HG03439 (cell line): ENCODE measurements at regions not wholly inside any gene's neighbourhood (a gene's known extent, or its start where the extent isn't known, plus 50 kb on each side); places are given as distances from the start of the nearest gene placed in this dataset.

ENCODE experiments used
- ATAC-seq: cut with Tn5 transposase; IDR thresholded peaks from one replicate; pipeline ENCODE4 v1.9.1; 2021; ENCODE audit warnings: mild to moderate bottlenecking, moderate library complexity; ENCODE audit not compliant: unreplicated experiment

- no peak for ATAC-seq
These were observed 255.5 kb upstream of the PITX2 start for GRCh38 chr4:110878413-110878812.

GRCh38 chr4:110878956-110879355, 256.1 kb upstream of the PITX2 start:
- no peak for ATAC-seq

- ATAC-seq, result no peak
These were observed 263.4 kb upstream of the PITX2 start for GRCh38 chr4:110886270-110886669.

GRCh38 chr4:110886856-110887255, 264.0 kb upstream of the PITX2 start:
- ATAC-seq, result no peak

- ATAC-seq, result no peak
These were observed 274.9 kb upstream of the PITX2 start for GRCh38 chr4:110897784-110898183.

GRCh38 chr4:110898290-110898689, 275.4 kb upstream of the PITX2 start:
- peak; percentile 87 for ATAC-seq

- ATAC-seq, result no peak
These were observed 277.4 kb upstream of the PITX2 start for GRCh38 chr4:110900213-110900769.

GRCh38 chr4:110902500-110902899, 279.6 kb upstream of the PITX2 start:
- no peak for ATAC-seq

- no peak for ATAC-seq
These were observed 281.7 kb upstream of the PITX2 start for GRCh38 chr4:110904435-110905065.

GRCh38 chr4:110905367-110905766, 282.5 kb upstream of the PITX2 start:
- no peak for ATAC-seq

GRCh38 chr4:110907801-110908313, 285.0 kb upstream of the PITX2 start:
- no peak for ATAC-seq

GRCh38 chr4:110914791-110915190, 291.9 kb upstream of the PITX2 start:
- no peak for ATAC-seq

GRCh38 chr4:110915301-110915700, 292.4 kb upstream of the PITX2 start:
- ATAC-seq, result no peak

- ATAC-seq, result no peak
These were observed 293.6 kb upstream of the PITX2 start for GRCh38 chr4:110916505-110916904.

- ATAC-seq, result no peak
These were observed 295.0 kb upstream of the PITX2 start for GRCh38 chr4:110917835-110918234.

GRCh38 chr4:110920990-110921389, 298.1 kb upstream of the PITX2 start:
- no peak for ATAC-seq

GRCh38 chr4:110924761-110925160, 301.9 kb upstream of the PITX2 start:
- no peak for ATAC-seq

- no peak for ATAC-seq
These were observed 304.0 kb upstream of the PITX2 start for GRCh38 chr4:110926841-110927400.

- ATAC-seq, result no peak
These were observed 310.5 kb upstream of the PITX2 start for GRCh38 chr4:110933341-110933740.

- no peak for ATAC-seq
These were observed 321.6 kb upstream of the PITX2 start for GRCh38 chr4:110944501-110944900.

GRCh38 chr4:110945600-110945999, 322.7 kb upstream of the PITX2 start:
- ATAC-seq, result no peak

GRCh38 chr4:110949542-110949941, 326.7 kb upstream of the PITX2 start:
- no peak for ATAC-seq
